ENCODE measurements at regions not wholly inside any gene's neighbourhood (a gene's known extent, or its start where the extent isn't known, plus 50 kb on each side); places are given as distances from the start of the nearest gene placed in this dataset.

DNA sequence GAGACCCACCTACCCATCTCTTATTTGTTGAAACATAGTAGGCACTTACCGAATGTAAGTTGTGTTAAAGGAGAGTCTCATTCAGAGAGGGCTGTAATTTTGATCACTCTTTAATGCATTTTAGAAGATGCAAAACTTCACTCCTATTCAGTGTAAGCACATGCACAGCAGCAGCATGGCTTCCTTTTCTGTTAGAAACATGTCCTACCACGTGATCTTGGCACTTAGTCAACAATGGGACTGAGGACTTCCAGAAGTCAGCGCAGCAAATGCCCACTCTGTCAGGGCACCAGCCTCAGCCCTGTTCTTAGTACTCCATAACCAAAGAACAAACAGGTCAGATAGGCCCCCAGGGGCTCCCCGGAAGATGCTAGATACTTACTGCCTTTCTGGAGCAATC, 456.5 kb downstream of the METTL4 start:
- TF ChIP-seq, protein P1, sequence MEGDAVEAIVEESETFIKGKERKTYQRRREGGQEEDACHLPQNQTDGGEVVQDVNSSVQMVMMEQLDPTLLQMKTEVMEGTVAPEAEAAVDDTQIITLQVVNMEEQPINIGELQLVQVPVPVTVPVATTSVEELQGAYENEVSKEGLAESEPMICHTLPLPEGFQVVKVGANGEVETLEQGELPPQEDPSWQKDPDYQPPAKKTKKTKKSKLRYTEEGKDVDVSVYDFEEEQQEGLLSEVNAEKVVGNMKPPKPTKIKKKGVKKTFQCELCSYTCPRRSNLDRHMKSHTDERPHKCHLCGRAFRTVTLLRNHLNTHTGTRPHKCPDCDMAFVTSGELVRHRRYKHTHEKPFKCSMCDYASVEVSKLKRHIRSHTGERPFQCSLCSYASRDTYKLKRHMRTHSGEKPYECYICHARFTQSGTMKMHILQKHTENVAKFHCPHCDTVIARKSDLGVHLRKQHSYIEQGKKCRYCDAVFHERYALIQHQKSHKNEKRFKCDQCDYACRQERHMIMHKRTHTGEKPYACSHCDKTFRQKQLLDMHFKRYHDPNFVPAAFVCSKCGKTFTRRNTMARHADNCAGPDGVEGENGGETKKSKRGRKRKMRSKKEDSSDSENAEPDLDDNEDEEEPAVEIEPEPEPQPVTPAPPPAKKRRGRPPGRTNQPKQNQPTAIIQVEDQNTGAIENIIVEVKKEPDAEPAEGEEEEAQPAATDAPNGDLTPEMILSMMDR (conservative IDR thresholded peaks at IDR 0.05) = no peak
- Mint-ChIP-seq H3K27me3 (peaks cover 4% of the 10 kb centered on the region), H3K4me1 (ENCODE audit: unreplicated experiment) (no peaks in the 10 kb centered on the region), H3K27ac (no peak overlapping the region), H3K4me3 (no peak overlapping the region), H3K9me3 (no peaks in the 10 kb centered on the region), H3K36me3 (no peaks in the 10 kb centered on the region)
- no peak for DNase-seq (ENCODE audit: extremely low spot score, unreplicated experiment)

DNA sequence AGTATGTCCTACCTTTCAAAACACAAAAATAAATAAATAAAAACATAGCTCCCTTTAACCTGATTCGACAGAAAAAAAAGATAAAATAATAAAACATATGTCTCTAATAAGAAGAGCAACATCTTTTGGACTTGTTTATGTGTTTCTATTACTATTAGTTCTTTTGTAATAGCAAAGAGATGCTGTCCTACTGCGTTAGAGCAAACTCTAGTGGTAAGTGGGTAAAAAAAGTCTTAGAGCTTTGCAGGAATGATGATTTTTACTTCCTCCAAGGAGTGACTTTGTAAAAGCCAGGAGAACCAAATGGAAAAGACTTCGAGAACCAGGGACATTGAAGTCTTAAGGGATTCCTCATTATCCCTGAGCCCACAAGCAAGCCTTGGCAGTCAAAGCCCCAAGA, 450.1 kb downstream of the METTL4 start:
- no peaks in the 10 kb centered on the region for H3K9me3 Mint-ChIP-seq
- TF ChIP-seq, protein P1 (conservative IDR thresholded peaks at IDR 0.05) = no peak
- no peak overlapping the region for H3K4me3 Mint-ChIP-seq
- H3K27me3 Mint-ChIP-seq = peaks cover 3% of the 10 kb centered on the region
- H3K4me1 Mint-ChIP-seq (ENCODE audit: unreplicated experiment) = no peaks in the 10 kb centered on the region
- no peak overlapping the region for H3K27ac Mint-ChIP-seq
- no peaks in the 10 kb centered on the region for H3K36me3 Mint-ChIP-seq
- DNase-seq (ENCODE audit: extremely low spot score, unreplicated experiment) = no peak

DNA sequence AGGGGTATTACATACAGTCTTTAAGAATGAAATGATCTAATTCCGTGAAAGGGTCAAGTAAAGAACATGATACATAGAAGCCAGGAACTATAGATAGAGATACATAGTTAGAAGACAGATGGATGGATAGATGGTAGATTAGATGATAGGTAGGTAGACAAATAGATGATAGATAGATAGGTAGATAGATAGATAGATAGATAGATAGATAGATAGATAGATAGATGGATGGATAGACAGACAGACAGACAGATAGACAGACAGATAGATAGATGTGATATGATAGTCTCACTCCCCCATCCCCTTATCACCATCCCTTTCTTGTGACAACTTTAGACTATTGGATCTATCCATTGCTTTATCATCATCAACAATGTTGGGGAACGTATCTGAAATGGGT, 448.2 kb downstream of the METTL4 start:
- Mint-ChIP-seq H3K36me3 (no peaks in the 10 kb centered on the region), H3K4me3 (no peak overlapping the region), H3K4me1 (ENCODE audit: unreplicated experiment) (no peaks in the 10 kb centered on the region), H3K27ac (no peak overlapping the region), H3K9me3 (no peaks in the 10 kb centered on the region), H3K27me3 (peaks cover 6% of the 10 kb centered on the region)
- TF ChIP-seq, protein P1 (conservative IDR thresholded peaks at IDR 0.05) = no peak
- no peak for DNase-seq (ENCODE audit: extremely low spot score, unreplicated experiment)

DNA sequence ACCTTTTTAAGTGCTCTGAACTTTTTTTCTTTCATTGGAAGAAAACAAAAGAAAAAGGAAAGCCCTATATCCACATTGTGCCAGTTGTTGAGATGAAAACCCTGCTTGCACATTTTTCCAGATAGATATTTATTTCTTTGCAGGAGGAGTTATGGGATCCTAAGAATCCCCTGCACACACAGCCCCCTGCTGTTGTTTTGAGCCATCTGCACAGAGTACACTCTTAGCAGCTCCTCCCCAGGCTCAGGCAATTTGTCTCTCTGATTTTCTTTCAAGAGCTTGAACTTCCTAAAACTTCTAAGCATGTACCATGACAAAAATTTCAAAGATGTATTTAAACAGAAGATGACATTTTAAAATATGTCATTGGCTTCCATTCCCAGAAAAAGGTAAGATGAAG, 436.9 kb downstream of the METTL4 start:
- no peak for DNase-seq (ENCODE audit: extremely low spot score, unreplicated experiment)
- Mint-ChIP-seq H3K9me3 (no peaks in the 10 kb centered on the region), H3K27me3 (no peaks in the 10 kb centered on the region), H3K27ac (no peak overlapping the region), H3K4me1 (ENCODE audit: unreplicated experiment) (no peaks in the 10 kb centered on the region), H3K36me3 (no peaks in the 10 kb centered on the region), H3K4me3 (no peak overlapping the region)
- TF ChIP-seq, protein P1 (conservative IDR thresholded peaks at IDR 0.05) = peak; percentile 30

DNA sequence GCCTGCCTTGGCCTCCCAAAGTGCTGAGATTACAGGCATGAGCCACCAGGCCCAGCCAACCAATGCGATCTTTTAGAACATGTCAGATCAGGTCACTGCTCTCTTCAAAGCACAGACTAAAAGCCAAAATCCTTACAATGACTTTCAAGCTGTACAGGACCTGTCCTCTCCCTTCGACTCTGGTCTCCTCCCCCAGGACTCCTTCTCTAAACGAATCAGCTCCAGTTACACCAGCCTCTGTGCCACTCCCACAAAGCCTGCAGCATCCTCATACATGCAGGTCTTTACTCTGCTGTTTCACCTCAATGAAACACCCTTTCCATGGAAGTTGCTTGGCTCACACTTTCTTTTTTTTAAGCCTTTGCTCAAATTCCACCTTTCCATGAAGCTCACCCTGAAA, 436.0 kb downstream of the METTL4 start:
- no peak for DNase-seq (ENCODE audit: extremely low spot score, unreplicated experiment)
- H3K4me3 Mint-ChIP-seq = no peak overlapping the region
- H3K27me3 Mint-ChIP-seq = no peaks in the 10 kb centered on the region
- TF ChIP-seq, protein P1 (conservative IDR thresholded peaks at IDR 0.05) = no peak
- no peaks in the 10 kb centered on the region for H3K36me3 Mint-ChIP-seq
- no peaks in the 10 kb centered on the region for H3K4me1 Mint-ChIP-seq (ENCODE audit: unreplicated experiment)
- no peak overlapping the region for H3K27ac Mint-ChIP-seq
- H3K9me3 Mint-ChIP-seq = no peaks in the 10 kb centered on the region

DNA sequence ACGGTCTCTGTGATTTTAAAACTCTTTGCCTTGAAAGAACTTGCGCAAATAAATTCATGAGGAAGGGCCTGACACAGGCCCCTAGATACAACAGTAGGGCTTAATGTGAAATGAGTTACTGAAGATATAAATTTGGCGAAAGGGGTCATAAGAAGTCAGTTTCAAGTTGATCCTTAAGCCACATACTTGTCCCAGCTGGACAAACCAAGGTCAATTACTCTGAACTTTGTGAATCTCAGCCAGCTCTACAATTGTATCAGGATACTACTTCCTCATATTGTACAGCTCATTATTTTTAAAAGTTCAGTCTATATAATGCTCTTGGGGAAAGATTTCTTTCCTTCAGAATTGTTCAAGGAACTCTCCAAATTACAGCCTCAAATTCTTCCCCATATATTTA, 432.8 kb downstream of the METTL4 start:
- DNase-seq (ENCODE audit: extremely low spot score, unreplicated experiment) = no peak
- no peak overlapping the region for H3K4me3 Mint-ChIP-seq
- H3K36me3 Mint-ChIP-seq = no peaks in the 10 kb centered on the region
- TF ChIP-seq, protein P1 (conservative IDR thresholded peaks at IDR 0.05) = no peak
- no peak overlapping the region for H3K27ac Mint-ChIP-seq
- no peaks in the 10 kb centered on the region for H3K27me3 Mint-ChIP-seq
- no peaks in the 10 kb centered on the region for H3K9me3 Mint-ChIP-seq
- H3K4me1 Mint-ChIP-seq (ENCODE audit: unreplicated experiment) = no peaks in the 10 kb centered on the region
